SIG-M5 treated with dmso at 0.1 percent for 504 hours (cell line): ENCODE measurements at regions not wholly inside any gene's neighbourhood (a gene's known extent, or its start where the extent isn't known, plus 50 kb on each side); places are given as distances from the start of the nearest gene placed in this dataset.
"Not testable (repeated sequence)": the region's sequence is repeated elsewhere in the genome, so short reads cannot be mapped to it uniquely, and the experiment has no call there.

Source experiments
- DNase-seq: peaks from one replicate; lab custom pipeline; 2025; ENCODE audit not compliant: unreplicated experiment; lab: John Stamatoyannopoulos, UW

- DNase-seq: not testable (repeated sequence)
These were observed 84.7 kb downstream of the METTL2B start for GRCh38 chr7:128561116-128561722.

DNA sequence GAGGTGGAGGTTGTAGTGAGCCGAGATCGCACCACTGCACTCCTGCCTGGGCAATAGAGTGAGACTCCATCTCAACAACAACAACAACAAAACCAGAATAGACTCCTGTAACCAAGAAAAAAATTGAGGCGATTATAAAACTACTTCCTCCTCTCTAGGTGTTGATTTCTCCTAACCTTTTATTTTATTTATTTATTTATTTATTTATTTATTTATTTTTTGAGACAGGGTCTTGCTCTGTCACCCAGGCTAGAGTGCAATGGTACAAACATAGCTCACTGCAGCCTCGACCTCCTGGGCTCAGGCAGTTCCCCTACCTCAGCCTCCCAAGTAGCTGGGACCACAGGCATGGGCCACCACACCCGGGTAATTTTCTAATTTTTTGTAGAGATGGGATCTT lies 86.2 kb downstream of the METTL2B start:
- not testable (repeated sequence) for DNase-seq

GRCh38 chr7:128564123-128564700 lies 87.7 kb downstream of the METTL2B start:
- DNase-seq: not testable (repeated sequence)

DNA sequence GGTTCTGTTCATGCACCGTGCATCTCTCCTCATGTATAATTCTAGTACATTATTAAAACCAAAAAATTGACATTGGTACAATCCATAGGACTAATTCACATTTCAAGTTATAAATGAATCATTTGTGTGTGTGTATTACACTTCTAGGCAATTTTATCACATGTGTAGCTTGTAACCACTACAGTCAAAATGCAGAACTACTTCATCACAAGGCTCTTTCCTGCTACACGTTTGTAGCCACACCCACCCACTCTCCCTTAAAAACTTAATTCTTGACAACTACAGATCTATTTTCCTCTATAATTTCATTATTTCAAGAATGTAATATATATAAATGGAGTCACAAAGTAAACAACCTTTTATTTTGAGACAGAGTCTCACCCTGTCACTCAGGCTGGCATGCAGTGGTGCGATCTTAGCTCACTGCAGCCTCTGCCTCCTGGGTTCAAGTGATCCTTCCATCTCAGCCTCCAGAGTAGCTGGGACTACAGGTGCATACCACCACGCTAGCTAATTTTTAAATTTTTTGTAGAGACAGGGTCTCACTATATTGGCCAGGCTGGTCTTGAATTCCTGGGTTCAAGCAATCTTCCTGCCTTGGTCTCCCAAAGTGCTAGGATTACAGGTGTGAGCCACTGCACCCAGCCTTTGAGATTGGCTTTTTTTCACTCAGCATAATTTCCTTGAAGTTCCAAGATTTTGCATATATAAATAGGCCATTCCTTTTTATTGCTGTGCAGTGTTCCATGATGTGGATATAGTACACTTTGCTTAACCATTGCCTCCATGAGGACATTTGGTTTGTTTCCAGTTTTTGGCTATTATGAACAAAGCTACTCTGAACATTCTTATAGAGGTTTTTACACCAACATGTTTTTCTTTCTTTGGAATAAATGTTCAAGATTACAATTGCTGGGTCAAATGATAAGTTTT lies 88.7 kb downstream of the METTL2B start:
- DNase-seq: peak; percentile 13

DNA sequence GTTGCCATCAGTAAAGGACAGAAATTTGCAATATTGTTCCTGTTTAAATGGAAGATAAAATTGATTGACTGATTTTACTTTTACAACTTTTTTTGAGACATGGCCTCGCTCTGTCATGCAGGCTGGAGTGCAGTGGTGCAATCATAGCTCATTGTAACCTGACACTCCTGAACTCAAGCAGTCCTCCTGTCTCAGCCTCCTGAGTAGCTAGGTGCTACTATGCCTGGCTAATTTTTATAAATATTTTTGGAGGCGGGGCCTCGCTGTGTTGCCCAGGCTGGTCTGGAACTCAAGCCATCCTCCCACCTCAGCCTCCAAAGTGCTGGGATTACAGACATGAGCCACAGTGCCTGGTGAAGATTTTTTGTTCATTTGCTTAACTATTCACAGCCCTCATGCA lies 96.8 kb upstream of the GARIN1A start:
- not testable (repeated sequence) for DNase-seq

DNA sequence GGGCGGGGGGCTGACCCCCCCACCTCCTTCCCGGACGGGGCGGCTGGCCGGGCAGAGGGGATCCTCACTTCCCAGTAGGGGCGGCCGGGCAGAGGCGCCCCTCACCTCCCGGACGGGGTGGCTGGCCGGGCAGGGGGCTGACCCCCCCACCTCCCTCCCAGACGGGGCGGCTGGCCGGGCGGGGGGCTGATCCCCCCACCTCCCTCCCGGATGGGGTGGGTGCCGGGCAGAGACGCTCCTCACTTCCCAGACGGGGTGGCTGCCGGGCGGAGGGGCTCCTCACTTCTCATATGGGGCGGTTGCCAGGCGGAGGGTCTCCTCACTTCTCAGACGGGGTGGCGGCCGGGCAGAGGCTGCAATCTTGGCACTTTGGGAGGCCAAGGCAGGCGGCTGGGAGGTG lies 95.1 kb upstream of the GARIN1A start:
- not testable (repeated sequence) for DNase-seq

DNA sequence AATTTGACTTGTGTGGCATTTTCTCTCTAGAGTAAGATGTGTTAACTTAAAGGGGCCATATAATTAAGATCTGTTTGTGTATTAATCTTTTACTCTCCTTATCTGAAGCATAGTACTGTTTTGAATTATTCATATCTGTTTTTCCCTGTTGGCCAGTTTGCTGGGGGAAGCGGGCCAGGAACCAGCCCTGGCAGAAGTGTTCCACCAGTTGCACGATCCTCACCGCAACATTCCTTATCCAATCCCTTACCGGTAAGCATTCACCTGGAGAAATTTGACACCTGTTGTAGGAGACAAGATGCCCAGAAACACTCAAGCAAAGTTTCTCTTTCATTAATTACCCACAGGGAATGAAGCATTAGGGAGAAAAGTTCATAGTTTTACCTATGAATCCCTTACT lies 92.2 kb upstream of the GARIN1A start:
- not testable (repeated sequence) for DNase-seq

DNA sequence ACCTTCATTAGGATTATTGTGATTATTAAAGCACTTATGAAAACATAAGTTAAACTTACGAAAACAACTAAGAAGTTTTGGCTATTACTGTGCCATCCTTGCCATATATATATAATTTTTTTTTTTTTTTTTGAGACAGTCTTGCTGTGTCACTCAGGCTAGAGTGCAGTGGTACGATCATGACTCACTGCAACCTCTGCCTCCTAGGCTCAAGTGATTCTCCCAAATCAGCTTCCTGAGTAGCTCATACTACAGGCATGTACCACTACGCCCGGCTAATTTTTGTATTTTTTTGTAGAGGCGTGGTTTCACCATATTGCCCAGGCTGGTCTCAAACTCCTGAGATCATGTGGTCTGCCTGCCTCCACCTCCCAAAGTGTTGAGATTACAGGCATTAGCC lies 91.0 kb upstream of the GARIN1A start:
- DNase-seq: not testable (repeated sequence)

- DNase-seq: not testable (repeated sequence)
These were observed 90.1 kb upstream of the GARIN1A start for GRCh38 chr7:128581825-128582561.

DNA sequence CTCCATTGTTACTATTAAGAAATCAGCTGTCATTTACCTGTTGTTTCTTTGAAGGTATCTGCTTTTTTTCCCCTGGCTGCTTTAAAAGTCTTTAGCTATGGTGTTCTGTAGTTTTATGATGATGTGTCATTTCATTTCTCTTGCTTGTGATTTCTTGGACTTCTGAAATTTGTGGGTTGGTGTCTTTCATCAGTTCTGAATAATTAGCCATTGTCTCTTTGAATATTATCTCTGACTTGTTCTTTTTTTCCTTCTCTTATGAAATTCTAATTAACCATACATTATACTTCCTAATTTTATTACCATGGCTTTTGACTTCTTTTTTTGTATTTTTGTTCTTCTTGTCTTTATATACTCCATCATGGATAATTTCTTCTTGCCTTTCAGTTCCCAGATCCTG lies 85.4 kb upstream of the GARIN1A start:
- not testable (repeated sequence) for DNase-seq

GRCh38 chr7:128591705-128592104 lies 80.4 kb upstream of the GARIN1A start:
- no peak for DNase-seq

- DNase-seq: not testable (repeated sequence)
These were observed 79.9 kb upstream of the GARIN1A start for GRCh38 chr7:128592209-128592608.

- not testable (repeated sequence) for DNase-seq
These were observed 78.0 kb upstream of the GARIN1A start for GRCh38 chr7:128594061-128594460.

GRCh38 chr7:128596336-128597128 lies 75.6 kb upstream of the GARIN1A start:
- not testable (repeated sequence) for DNase-seq

DNA sequence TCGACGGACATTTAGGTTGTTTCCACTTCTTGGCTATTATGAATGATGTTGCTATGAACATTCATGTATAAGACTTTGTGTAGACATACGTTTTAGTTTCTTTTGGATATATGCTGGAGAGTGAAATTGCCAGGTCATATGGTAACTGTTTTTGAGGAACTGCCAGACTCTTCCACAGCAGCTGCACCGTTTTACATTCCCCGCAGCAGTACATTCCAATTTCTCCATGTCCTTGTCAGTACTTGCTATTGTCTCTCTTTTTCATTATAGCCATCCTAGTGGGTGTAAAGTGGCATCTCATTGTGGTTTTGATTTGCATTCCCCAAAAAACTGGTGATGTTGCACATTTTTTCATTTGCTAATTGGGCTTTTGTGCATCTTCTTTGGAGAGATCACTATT lies 73.1 kb upstream of the GARIN1A start:
- DNase-seq: not testable (repeated sequence)

DNA sequence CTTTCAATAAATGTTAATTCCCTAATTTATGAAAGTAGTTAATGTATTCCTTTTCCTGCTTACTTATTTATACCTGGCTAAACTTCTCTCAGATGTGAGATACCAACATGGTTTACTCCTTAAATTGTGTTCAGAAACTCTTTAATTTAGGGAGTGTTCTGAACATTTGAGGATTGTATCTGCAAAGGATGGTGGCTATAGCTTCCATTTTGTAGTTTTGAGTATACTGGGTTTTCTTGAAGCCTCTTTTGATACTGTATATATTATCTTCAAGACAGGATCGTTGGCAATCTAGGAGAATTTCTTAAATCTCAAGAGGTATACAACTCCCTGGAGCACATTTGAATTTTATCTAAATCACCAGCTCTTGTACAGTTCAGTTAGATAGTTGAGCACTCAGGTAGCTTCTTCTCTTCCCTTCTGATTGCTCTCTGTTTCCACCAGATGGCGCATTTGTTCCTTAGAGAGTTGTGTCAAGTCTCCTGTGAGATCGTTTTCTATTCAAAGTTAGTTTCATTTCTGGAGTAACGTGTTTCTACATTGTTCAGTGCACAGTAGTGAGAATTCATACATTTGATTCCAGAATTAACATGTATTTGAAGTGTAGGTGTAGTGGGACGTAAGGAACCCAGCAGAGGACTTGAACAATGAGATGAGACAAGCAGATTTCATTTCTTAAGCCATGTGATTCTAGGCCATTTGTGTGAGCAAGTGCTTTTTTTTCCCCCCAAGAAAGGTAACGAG lies 63.2 kb upstream of the GARIN1A start:
- peak; percentile 33 for DNase-seq

GRCh38 chr7:128613366-128613765 lies 58.7 kb upstream of the GARIN1A start:
- DNase-seq: not testable (repeated sequence)

DNA sequence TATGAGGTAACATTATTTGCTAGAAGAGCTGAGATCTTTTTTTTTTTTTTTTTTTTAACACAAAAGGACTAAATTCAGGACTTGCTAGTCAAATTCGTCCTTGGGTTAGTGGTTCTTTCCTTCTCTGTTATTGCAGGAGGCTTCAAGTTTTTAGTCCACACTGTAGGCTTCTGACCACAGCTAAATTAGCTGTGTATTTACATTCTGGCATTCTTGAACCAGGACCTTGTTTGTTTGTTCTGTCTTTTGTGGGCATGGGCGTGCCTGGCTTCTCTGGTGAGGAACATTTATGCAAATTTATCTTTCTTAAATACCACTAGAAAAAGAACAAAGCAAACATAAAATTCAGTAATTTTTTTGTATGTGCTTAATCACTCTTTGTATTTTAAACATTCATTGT lies 57.3 kb upstream of the GARIN1A start:
- DNase-seq: not testable (repeated sequence)

GRCh38 chr7:128616799-128617198 lies 55.3 kb upstream of the GARIN1A start:
- DNase-seq: not testable (repeated sequence)
